ENCODE measurements at regions not wholly inside any gene's neighbourhood (a gene's known extent, or its start where the extent isn't known, plus 50 kb on each side); places are given as distances from the start of the nearest gene placed in this dataset.

DNA sequence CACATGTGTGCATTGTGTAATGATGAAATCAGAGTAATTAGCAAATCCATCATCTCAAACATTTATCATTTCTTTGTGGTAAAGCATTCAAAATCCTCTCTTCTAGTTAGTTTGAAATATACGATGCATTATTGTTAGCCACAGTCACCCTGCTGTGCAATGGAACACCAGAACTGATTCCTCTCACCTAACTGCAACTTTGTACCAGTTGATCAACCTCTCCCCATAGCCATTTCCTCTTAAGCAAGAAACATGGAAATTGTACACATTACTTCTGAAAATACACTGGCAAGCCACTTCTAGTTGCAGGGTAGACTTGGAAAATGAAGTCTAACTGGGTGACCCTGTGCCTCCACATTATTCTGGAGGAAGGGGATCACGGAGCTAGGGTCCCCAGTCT is 58.1 kb upstream of the ESR1 start:
- TF ChIP-seq, protein P1, sequence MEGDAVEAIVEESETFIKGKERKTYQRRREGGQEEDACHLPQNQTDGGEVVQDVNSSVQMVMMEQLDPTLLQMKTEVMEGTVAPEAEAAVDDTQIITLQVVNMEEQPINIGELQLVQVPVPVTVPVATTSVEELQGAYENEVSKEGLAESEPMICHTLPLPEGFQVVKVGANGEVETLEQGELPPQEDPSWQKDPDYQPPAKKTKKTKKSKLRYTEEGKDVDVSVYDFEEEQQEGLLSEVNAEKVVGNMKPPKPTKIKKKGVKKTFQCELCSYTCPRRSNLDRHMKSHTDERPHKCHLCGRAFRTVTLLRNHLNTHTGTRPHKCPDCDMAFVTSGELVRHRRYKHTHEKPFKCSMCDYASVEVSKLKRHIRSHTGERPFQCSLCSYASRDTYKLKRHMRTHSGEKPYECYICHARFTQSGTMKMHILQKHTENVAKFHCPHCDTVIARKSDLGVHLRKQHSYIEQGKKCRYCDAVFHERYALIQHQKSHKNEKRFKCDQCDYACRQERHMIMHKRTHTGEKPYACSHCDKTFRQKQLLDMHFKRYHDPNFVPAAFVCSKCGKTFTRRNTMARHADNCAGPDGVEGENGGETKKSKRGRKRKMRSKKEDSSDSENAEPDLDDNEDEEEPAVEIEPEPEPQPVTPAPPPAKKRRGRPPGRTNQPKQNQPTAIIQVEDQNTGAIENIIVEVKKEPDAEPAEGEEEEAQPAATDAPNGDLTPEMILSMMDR (IDR thresholded peaks at IDR 0.05), result no peak
- DNase-seq (ENCODE audit: extremely low spot score, unreplicated experiment), result no peak
- H3K4me3 Mint-ChIP-seq (ENCODE audit: unreplicated experiment), result no peak overlapping the region
- no peaks in the 10 kb centered on the region for H3K9me3 Mint-ChIP-seq (ENCODE audit: unreplicated experiment)
- no peaks in the 10 kb centered on the region for H3K36me3 Mint-ChIP-seq (ENCODE audit: unreplicated experiment)
- no peak overlapping the region for H3K27ac Mint-ChIP-seq (ENCODE audit: unreplicated experiment)
- peaks cover 9% of the 10 kb centered on the region for H3K27me3 Mint-ChIP-seq (ENCODE audit: unreplicated experiment)
- no peaks in the 10 kb centered on the region for H3K4me1 Mint-ChIP-seq (ENCODE audit: unreplicated experiment)

DNA sequence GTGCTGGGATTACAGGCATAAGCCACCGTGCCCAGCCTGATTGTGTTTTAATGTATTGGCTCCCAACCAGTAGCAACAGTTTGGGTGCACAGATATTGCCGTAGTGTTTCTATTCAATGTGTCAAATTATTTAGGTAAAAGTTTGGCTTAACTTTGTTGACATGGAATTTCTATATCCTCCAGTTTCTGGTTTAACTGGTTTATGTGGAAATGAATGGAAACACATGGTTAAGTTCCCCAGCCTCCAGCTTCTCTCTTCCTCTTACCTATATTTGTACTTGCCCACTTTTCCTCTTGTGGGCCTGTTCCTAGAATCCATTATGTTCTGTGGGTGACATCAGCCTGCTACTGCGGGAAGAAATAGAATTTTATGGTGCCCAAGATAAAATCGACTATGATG is 53.9 kb upstream of the ESR1 start:
- Mint-ChIP-seq H3K27me3 (ENCODE audit: unreplicated experiment) (peaks cover 15% of the 10 kb centered on the region), H3K4me1 (ENCODE audit: unreplicated experiment) (no peaks in the 10 kb centered on the region), H3K9me3 (ENCODE audit: unreplicated experiment) (no peaks in the 10 kb centered on the region), H3K4me3 (ENCODE audit: unreplicated experiment) (no peak overlapping the region), H3K27ac (ENCODE audit: unreplicated experiment) (no peak overlapping the region), H3K36me3 (ENCODE audit: unreplicated experiment) (no peaks in the 10 kb centered on the region)
- no peak for DNase-seq (ENCODE audit: extremely low spot score, unreplicated experiment)
- TF ChIP-seq, protein P1 (IDR thresholded peaks at IDR 0.05), result no peak

DNA sequence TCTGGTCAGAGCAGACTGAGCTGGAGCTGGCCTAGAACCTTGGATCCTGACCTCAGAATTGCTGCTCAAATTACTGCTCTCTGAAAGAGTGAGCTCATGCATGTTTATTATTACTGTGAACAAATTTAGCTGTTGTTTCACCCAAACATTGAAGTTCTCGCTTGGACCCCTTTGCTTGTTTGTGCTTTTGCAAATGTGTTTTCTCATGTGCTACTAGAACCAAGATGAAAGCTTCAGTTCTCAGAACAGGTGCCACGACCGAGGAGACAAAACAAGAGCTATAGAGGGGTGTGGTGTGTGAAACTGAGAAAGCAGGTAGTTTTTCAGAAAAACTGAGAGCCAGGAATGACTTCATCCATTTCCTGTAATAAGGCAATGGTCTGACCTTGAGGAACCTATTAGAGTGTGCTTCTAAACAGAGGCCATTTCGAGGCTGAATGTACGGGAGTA is 50.0 kb upstream of the ESR1 start:
- H3K27me3 Mint-ChIP-seq (ENCODE audit: unreplicated experiment), result peaks cover 9% of the 10 kb centered on the region
- TF ChIP-seq, protein P1 (IDR thresholded peaks at IDR 0.05), result no peak
- H3K27ac Mint-ChIP-seq (ENCODE audit: unreplicated experiment), result no peak overlapping the region
- no peaks in the 10 kb centered on the region for H3K4me1 Mint-ChIP-seq (ENCODE audit: unreplicated experiment)
- H3K9me3 Mint-ChIP-seq (ENCODE audit: unreplicated experiment), result no peaks in the 10 kb centered on the region
- no peaks in the 10 kb centered on the region for H3K36me3 Mint-ChIP-seq (ENCODE audit: unreplicated experiment)
- no peak for DNase-seq (ENCODE audit: extremely low spot score, unreplicated experiment)
- no peak overlapping the region for H3K4me3 Mint-ChIP-seq (ENCODE audit: unreplicated experiment)

Measured in osteocyte (in vitro differentiated cells).